HCT116 (cell line): ENCODE measurements at regions not wholly inside any gene's neighbourhood (a gene's known extent, or its start where the extent isn't known, plus 50 kb on each side); places are given as distances from the start of the nearest gene placed in this dataset.

Source experiments
- ATAC-seq: fragments of 200-7000 bp; cut with Tn5 transposase; 2 replicates; pipeline ENCODE4 v1.9.1; 2020; ENCODE audit warnings: mild to moderate bottlenecking, moderate library complexity
- BruUV-seq: library from RNA; stranded (reverse); fragments of 400-500 nt; replicated peaks from 2 replicates; lab custom pipeline; 2021; lab: Mats Ljungman, UMichigan
- CTCF ChIA-PET: fragments of 300-600 bp; sonication (Branson Sonifier 250); formaldehyde crosslinking; loops from one replicate; lab custom pipeline; 2021; ENCODE audit warnings: antibody characterized with exemption; lab: Charles Lee
- POLR2A ChIA-PET: fragments of 300-600, 350-600 bp; sonication (Branson Sonifier 250); formaldehyde crosslinking; loops from one replicate; lab custom pipeline; 2021; ENCODE audit warnings: antibody characterized with exemption; lab: Charles Lee
- RAD21 ChIA-PET, 2 experiments: fragments of 300-600 bp; sonication (Branson Sonifier 250); formaldehyde crosslinking; loops; one replicate each; lab custom pipeline; 2023; ENCODE audit warnings: low total read pairs in 2 of 2; ENCODE audit not compliant: uncharacterized antibody in 2 of 2, unreplicated experiment in 2 of 2, low non-redundant PET in 1 of 2; lab: Charles Lee
- DNase-seq: peaks from one replicate; pipeline ENCODE4 v3.0.0-alpha.2; 2010; ENCODE audit warnings: low read depth, low spot score
- H2AFZ ChIP-seq: fragments of 200-600 bp; shearing (Covaris generic), sonication (generic); 2 replicates; pipeline ENCODE4 v1.6.1; 2017; ENCODE audit warnings: low read depth, mixed run types, mixed read lengths, antibody characterized with exemption, low read length; ENCODE audit not compliant: poor library complexity, severe bottlenecking
- H3K27ac ChIP-seq: 2 replicates; pipeline ENCODE4 v1.5.1; 2012; ENCODE audit warnings: low read depth, low read length
- H3K27me3 ChIP-seq: fragments of 200-600 bp; sonication (generic); 2 replicates; pipeline ENCODE4 v1.6.1; 2016; ENCODE audit warnings: mixed run types, low read length, mixed read lengths; ENCODE audit not compliant: insufficient read depth
- H3K36me3 ChIP-seq, 2 experiments: fragments of 200-500 bp in 1 of 2; fragments of 200-600 bp in 1 of 2; sonication (Bioruptor generic) in 1 of 2; sonication (generic) in 1 of 2; 2 replicates each; pipeline versions ENCODE4 v1.5.1 to v1.6.1; 2014 to 2016; ENCODE audit warnings: low read length in 2 of 2, inconsistent platforms in 1 of 2, mixed read lengths in 1 of 2, mixed run types in 1 of 2; ENCODE audit not compliant: insufficient read depth in 2 of 2, control insufficient read depth in 1 of 2
- H3K4me1 ChIP-seq, 2 experiments: fragments of 200-600 bp in 1 of 2; sonication (generic) in 1 of 2; 2 replicates each; pipeline versions ENCODE4 v1.5.1 to v1.6.1; 2012 to 2017; ENCODE audit warnings: low read length in 2 of 2, inconsistent platforms in 1 of 2, mild to moderate bottlenecking in 1 of 2, mixed read lengths in 1 of 2, mixed run types in 1 of 2, moderate library complexity in 1 of 2; ENCODE audit not compliant: insufficient read depth in 2 of 2, control insufficient read depth in 1 of 2
- H3K4me2 ChIP-seq: fragments of 200-600 bp; sonication (generic); 2 replicates; pipeline ENCODE4 v1.6.1; 2017; ENCODE audit warnings: mixed run types, low read length, mixed read lengths
- H3K4me3 ChIP-seq, 2 experiments: fragments of 200-600 bp in 1 of 2; sonication (generic) in 1 of 2; replicated peaks in 1 of 2; 2 replicates each; pipeline ENCODE4 v1.5.1; 2011 to 2016; ENCODE audit warnings: low read length in 2 of 2, control low read depth in 1 of 2, low read depth in 1 of 2, mild to moderate bottlenecking in 1 of 2, mixed read lengths in 1 of 2, mixed run types in 1 of 2
- H3K79me2 ChIP-seq: fragments of 200-600 bp; sonication (generic); 2 replicates; pipeline ENCODE4 v1.6.1; 2017; ENCODE audit warnings: mild to moderate bottlenecking, mixed run types, low read length, moderate library complexity, mixed read lengths; ENCODE audit not compliant: insufficient read depth
- H3K9ac ChIP-seq: fragments of 200-600 bp; sonication (generic); 2 replicates; pipeline ENCODE4 v1.6.1; 2016; ENCODE audit warnings: low read length, mixed read lengths
- H3K9me2 ChIP-seq: fragments of 200-600 bp; sonication (generic), shearing (Covaris generic); 2 replicates; pipeline ENCODE4 v1.6.1; 2017; ENCODE audit warnings: mixed run types, mild to moderate bottlenecking, moderate library complexity; ENCODE audit not compliant: insufficient read depth
- H3K9me3 ChIP-seq, 2 experiments: fragments of 200-500 bp in 1 of 2; fragments of 200-600 bp in 1 of 2; sonication (Bioruptor generic) in 1 of 2; sonication (generic) in 1 of 2; 2 replicates each; pipeline ENCODE4 v1.6.1; 2014 to 2017; ENCODE audit warnings: low read length in 2 of 2, mixed read lengths in 2 of 2, inconsistent platforms in 1 of 2, low read depth in 1 of 2, mild to moderate bottlenecking in 1 of 2, mixed run types in 1 of 2, moderate library complexity in 1 of 2; ENCODE audit not compliant: control insufficient read depth in 1 of 2, insufficient read depth in 1 of 2
- H4K20me1 ChIP-seq: fragments of 200-600 bp; sonication (generic), shearing (Covaris generic); 2 replicates; pipeline ENCODE4 v1.6.1; 2017; ENCODE audit warnings: mixed run types, mild to moderate bottlenecking, moderate library complexity; ENCODE audit not compliant: insufficient read depth
- CEBPB ChIP-seq: IDR thresholded peaks from 2 replicates; pipeline ENCODE4 v1.6.1; 2012; ENCODE audit warnings: low read depth
- FOSL1 ChIP-seq: IDR thresholded peaks from 2 replicates; pipeline ENCODE4 v1.6.1; 2012; ENCODE audit warnings: low read depth
- POLR2A ChIP-seq: IDR thresholded peaks from 2 replicates; pipeline ENCODE4 v1.7.0; 2011; ENCODE audit warnings: borderline replicate concordance; ENCODE audit not compliant: insufficient read depth, insufficient read length; ENCODE audit errors: extremely low read depth
- RAD21 ChIP-seq: IDR thresholded peaks from 2 replicates; pipeline ENCODE4 v1.6.1; 2012; ENCODE audit warnings: low read depth, mild to moderate bottlenecking
- SP1 ChIP-seq: IDR thresholded peaks from 2 replicates; pipeline ENCODE4 v1.6.1; 2012; ENCODE audit warnings: low read depth
- SRF ChIP-seq: IDR thresholded peaks from 2 replicates; pipeline ENCODE4 v1.6.1; 2012; ENCODE audit warnings: low read depth
- TCF7L2 ChIP-seq: IDR thresholded peaks from 2 replicates; pipeline ENCODE4 v1.7.0; 2011; ENCODE audit warnings: borderline replicate concordance, inconsistent platforms; ENCODE audit not compliant: insufficient read depth, insufficient read length; ENCODE audit errors: extremely low read depth
- YY1 ChIP-seq: IDR thresholded peaks from 2 replicates; pipeline ENCODE4 v1.6.1; 2011; ENCODE audit warnings: low read length, low read depth, moderate library complexity, mild to moderate bottlenecking; ENCODE audit not compliant: insufficient replicate concordance; ENCODE audit errors: extremely low read depth
- intact Hi-C: fragments of 100-400 bp; cut with micrococcal nuclease; formaldehyde crosslinking; loops from 2 replicates; pipeline ENCODE4 v1.10.0; 2022
- TF ChIP-seq, protein P1 (sequence below), 3 experiments: fragments of 200-600 bp in 1 of 3; sonication (generic) in 1 of 3; IDR thresholded peaks in 2 of 3; conservative IDR thresholded peaks in 1 of 3; 2 replicates each; pipeline ENCODE4 v1.5.1; 2012 to 2017; ENCODE audit warnings: low read depth in 2 of 3, low read length in 2 of 3, antibody characterized with exemption in 1 of 3, borderline replicate concordance in 1 of 3, control low read depth in 1 of 3, mild to moderate bottlenecking in 1 of 3, mixed read lengths in 1 of 3, mixed run types in 1 of 3, moderate library complexity in 1 of 3; ENCODE audit not compliant: insufficient read depth in 1 of 3
- TF ChIP-seq, protein P2 (sequence below): IDR thresholded peaks from 2 replicates; pipeline ENCODE4 v1.6.1; 2012; ENCODE audit warnings: low read depth
- TF ChIP-seq, protein P3 (sequence below): IDR thresholded peaks from 2 replicates; pipeline ENCODE4 v1.6.1; 2011; ENCODE audit warnings: mild to moderate bottlenecking, low read length, moderate library complexity; ENCODE audit not compliant: insufficient replicate concordance; ENCODE audit errors: extremely low read depth

DNA sequence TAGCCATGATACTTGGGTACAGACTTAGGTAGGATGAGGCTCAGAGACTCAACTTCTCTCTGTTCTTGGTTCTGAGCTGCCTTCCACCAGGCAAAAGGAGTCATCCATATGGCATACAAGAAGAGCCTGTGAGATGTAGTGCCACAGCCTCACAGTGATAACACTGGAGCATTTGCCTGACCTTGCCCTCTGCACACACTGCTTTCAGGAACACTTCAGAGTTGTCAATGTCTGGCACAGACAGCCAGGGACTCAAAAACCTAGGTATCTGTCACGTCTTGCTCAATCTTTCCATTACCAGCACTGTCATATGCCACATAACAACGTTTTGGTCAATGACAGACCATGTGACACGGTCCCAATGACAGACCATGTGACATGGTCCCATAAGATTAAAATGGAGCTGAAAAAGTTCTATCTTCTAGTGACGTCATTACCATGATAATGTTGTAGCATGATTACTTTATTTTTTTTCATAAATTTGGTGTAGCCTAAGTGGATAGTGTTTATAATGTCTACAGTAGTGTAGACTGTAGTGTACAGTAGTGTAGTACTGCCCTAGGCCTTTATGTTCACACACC is 199.9 kb upstream of the CTTNBP2NL start:
- Histone ChIP-seq H3K9me3 (no peaks in the 10 kb centered on the region), H3K79me2 (no peaks in the 10 kb centered on the region), H4K20me1 (no peaks in the 10 kb centered on the region), H3K4me1 (no peaks in the 10 kb centered on the region), H3K9me2 (no peaks in the 10 kb centered on the region), H3K9ac (no peak overlapping the region), H3K4me2 (no peak overlapping the region), H3K27ac (no peak overlapping the region), H3K4me3 (no peak overlapping the region), H3K36me3 (no peaks in the 10 kb centered on the region), H3K27me3 (peaks cover 22% of the 10 kb centered on the region)
- ATAC-seq = no peak
- CTCF ChIA-PET = no interaction called here
- intact Hi-C loops = no loop called here
- RAD21 ChIA-PET = no interaction called here
- no TSS peak for BruUV-seq
- TF ChIP-seq RAD21 (no peak), TCF7L2 (no peak), CEBPB (no peak), FOSL1 (no peak), SRF (no peak), YY1 (no peak), POLR2A (no peak), SP1 (no peak)
- TF ChIP-seq, protein P1, sequence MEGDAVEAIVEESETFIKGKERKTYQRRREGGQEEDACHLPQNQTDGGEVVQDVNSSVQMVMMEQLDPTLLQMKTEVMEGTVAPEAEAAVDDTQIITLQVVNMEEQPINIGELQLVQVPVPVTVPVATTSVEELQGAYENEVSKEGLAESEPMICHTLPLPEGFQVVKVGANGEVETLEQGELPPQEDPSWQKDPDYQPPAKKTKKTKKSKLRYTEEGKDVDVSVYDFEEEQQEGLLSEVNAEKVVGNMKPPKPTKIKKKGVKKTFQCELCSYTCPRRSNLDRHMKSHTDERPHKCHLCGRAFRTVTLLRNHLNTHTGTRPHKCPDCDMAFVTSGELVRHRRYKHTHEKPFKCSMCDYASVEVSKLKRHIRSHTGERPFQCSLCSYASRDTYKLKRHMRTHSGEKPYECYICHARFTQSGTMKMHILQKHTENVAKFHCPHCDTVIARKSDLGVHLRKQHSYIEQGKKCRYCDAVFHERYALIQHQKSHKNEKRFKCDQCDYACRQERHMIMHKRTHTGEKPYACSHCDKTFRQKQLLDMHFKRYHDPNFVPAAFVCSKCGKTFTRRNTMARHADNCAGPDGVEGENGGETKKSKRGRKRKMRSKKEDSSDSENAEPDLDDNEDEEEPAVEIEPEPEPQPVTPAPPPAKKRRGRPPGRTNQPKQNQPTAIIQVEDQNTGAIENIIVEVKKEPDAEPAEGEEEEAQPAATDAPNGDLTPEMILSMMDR (IDR thresholded peaks at IDR 0.05 in 2 of 3, conservative IDR thresholded peaks at IDR 0.05 in 1 of 3; ENCODE audit: borderline replicate concordance in 1 of 3, insufficient read depth in 1 of 3, low read depth in 2 of 3, low read length in 2 of 3) = no peak
- TF ChIP-seq, protein P2, sequence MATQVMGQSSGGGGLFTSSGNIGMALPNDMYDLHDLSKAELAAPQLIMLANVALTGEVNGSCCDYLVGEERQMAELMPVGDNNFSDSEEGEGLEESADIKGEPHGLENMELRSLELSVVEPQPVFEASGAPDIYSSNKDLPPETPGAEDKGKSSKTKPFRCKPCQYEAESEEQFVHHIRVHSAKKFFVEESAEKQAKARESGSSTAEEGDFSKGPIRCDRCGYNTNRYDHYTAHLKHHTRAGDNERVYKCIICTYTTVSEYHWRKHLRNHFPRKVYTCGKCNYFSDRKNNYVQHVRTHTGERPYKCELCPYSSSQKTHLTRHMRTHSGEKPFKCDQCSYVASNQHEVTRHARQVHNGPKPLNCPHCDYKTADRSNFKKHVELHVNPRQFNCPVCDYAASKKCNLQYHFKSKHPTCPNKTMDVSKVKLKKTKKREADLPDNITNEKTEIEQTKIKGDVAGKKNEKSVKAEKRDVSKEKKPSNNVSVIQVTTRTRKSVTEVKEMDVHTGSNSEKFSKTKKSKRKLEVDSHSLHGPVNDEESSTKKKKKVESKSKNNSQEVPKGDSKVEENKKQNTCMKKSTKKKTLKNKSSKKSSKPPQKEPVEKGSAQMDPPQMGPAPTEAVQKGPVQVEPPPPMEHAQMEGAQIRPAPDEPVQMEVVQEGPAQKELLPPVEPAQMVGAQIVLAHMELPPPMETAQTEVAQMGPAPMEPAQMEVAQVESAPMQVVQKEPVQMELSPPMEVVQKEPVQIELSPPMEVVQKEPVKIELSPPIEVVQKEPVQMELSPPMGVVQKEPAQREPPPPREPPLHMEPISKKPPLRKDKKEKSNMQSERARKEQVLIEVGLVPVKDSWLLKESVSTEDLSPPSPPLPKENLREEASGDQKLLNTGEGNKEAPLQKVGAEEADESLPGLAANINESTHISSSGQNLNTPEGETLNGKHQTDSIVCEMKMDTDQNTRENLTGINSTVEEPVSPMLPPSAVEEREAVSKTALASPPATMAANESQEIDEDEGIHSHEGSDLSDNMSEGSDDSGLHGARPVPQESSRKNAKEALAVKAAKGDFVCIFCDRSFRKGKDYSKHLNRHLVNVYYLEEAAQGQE = no peak
- TF ChIP-seq, protein P3, sequence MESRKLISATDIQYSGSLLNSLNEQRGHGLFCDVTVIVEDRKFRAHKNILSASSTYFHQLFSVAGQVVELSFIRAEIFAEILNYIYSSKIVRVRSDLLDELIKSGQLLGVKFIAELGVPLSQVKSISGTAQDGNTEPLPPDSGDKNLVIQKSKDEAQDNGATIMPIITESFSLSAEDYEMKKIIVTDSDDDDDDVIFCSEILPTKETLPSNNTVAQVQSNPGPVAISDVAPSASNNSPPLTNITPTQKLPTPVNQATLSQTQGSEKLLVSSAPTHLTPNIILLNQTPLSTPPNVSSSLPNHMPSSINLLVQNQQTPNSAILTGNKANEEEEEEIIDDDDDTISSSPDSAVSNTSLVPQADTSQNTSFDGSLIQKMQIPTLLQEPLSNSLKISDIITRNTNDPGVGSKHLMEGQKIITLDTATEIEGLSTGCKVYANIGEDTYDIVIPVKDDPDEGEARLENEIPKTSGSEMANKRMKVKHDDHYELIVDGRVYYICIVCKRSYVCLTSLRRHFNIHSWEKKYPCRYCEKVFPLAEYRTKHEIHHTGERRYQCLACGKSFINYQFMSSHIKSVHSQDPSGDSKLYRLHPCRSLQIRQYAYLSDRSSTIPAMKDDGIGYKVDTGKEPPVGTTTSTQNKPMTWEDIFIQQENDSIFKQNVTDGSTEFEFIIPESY = no peak
- TF ChIP-seq, all 23 proteins: peak for 0
- DNase-seq = no peak
- POLR2A ChIA-PET = no interaction called here
- no peak overlapping the region for H2AFZ ChIP-seq
